ENCODE measurements at regions not wholly inside any gene's neighbourhood (a gene's known extent, or its start where the extent isn't known, plus 50 kb on each side); places are given as distances from the start of the nearest gene placed in this dataset.

DNA sequence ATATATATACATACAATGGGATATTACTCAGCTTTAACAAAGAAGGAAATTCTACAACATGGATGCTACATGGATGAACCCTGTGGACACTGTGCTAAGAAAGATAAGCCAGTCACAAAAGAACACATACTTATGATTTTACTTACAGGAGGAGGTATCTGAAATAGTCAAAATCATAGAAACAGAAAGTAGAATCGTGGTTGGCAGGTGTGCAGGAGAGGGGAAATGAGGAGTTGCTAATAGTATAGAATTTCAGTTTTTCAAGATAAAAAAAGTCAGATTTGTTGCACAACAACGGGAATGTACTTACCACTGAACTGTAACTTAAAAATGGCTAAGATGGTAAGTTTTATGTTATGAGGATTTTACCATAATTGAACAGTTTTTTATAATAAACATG lies 706.3 kb downstream of the TFAP2A start:
- no peak for DNase-seq (ENCODE audit: low spot score)
- Histone ChIP-seq H3K4me1 (ENCODE audit: control insufficient read depth in 4 of 4, insufficient read depth in 4 of 4, low read length in 3 of 4) (peaks cover 0 to 10% (median 6%) of the 10 kb centered on the region in 4 donors), H3K9ac (ENCODE audit: low read depth in 1 of 2, low read length in 2 of 2) (no peak overlapping the region), H3K4me3 (ENCODE audit: low read depth in 1 of 3, low read length in 3 of 3) (no peak overlapping the region), H3K27me3 (ENCODE audit: control insufficient read depth in 4 of 4, insufficient read depth in 4 of 4, low read length in 3 of 4) (no peaks in the 10 kb centered on the region), H3K9me3 (ENCODE audit: control insufficient read depth in 4 of 4, low read length in 3 of 4) (no peaks in the 10 kb centered on the region), H3K27ac (ENCODE audit: low read depth in 1 of 2, low read length in 2 of 2) (no peak overlapping the region), H3K36me3 (ENCODE audit: control insufficient read depth in 4 of 4, insufficient read depth in 3 of 4, low read depth in 1 of 4, low read length in 3 of 4) (no peaks in the 10 kb centered on the region)
- 82% methylated on average over 2 of the region's 2 CpGs for WGBS
- TF ChIP-seq FOXA2 (IDR thresholded peaks at IDR 0.05) (no peak), NR2F2 (IDR thresholded peaks at IDR 0.05) (no peak), RAD21 (IDR thresholded peaks at IDR 0.05) (no peak), MAX (IDR thresholded peaks at IDR 0.05) (no peak), FOXA1 (IDR thresholded peaks at IDR 0.05) (no peak), REST (IDR thresholded peaks at IDR 0.05) (no peak), RXRA (IDR thresholded peaks at IDR 0.05) (no peak), HNF4G (IDR thresholded peaks at IDR 0.05) (no peak), GABPA (IDR thresholded peaks at IDR 0.05 in 1 of 2, conservative IDR thresholded peaks at IDR 0.05 in 1 of 2) (no peak), ATF3 (IDR thresholded peaks at IDR 0.05) (no peak), SP1 (IDR thresholded peaks at IDR 0.05) (no peak), ZBTB33 (IDR thresholded peaks at IDR 0.05) (no peak), YY1 (IDR thresholded peaks at IDR 0.05) (no peak), TAF1 (conservative IDR thresholded peaks at IDR 0.05) (no peak), HNF4A (conservative IDR thresholded peaks at IDR 0.05) (no peak), EGR1 (IDR thresholded peaks at IDR 0.05; ENCODE audit: low read depth in 2 of 2) (no peak), JUND (IDR thresholded peaks at IDR 0.05) (no peak)
- TF ChIP-seq, protein P1, sequence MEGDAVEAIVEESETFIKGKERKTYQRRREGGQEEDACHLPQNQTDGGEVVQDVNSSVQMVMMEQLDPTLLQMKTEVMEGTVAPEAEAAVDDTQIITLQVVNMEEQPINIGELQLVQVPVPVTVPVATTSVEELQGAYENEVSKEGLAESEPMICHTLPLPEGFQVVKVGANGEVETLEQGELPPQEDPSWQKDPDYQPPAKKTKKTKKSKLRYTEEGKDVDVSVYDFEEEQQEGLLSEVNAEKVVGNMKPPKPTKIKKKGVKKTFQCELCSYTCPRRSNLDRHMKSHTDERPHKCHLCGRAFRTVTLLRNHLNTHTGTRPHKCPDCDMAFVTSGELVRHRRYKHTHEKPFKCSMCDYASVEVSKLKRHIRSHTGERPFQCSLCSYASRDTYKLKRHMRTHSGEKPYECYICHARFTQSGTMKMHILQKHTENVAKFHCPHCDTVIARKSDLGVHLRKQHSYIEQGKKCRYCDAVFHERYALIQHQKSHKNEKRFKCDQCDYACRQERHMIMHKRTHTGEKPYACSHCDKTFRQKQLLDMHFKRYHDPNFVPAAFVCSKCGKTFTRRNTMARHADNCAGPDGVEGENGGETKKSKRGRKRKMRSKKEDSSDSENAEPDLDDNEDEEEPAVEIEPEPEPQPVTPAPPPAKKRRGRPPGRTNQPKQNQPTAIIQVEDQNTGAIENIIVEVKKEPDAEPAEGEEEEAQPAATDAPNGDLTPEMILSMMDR (IDR thresholded peaks at IDR 0.05; ENCODE audit: low read depth, low read length, missing input control) = no peak

Measured in liver (tissue), 8 donors.